ENCODE measurements at regions not wholly inside any gene's neighbourhood (a gene's known extent, or its start where the extent isn't known, plus 50 kb on each side); places are given as distances from the start of the nearest gene placed in this dataset.

GRCh38 chr3:99482191-99482590 is 156.2 kb upstream of the COL8A1 start:
- H3K27me3 Mint-ChIP-seq (ENCODE audit: unreplicated experiment) = no peaks in the 10 kb centered on the region
- peaks cover 6% of the 10 kb centered on the region for H3K4me1 Mint-ChIP-seq (ENCODE audit: unreplicated experiment)
- no peak overlapping the region for H3K27ac Mint-ChIP-seq (ENCODE audit: unreplicated experiment)
- no peak for DNase-seq (ENCODE audit: low spot score)
- TF ChIP-seq CTCF (IDR thresholded peaks at IDR 0.05; ENCODE audit: unreplicated experiment) = no peak
- H3K4me3 Mint-ChIP-seq (ENCODE audit: unreplicated experiment) = no peak overlapping the region
- H3K36me3 Mint-ChIP-seq (ENCODE audit: low read depth, unreplicated experiment) = no peaks in the 10 kb centered on the region
- no peaks in the 10 kb centered on the region for H3K9me3 Mint-ChIP-seq (ENCODE audit: unreplicated experiment)

GRCh38 chr3:99481561-99481960 is 156.8 kb upstream of the COL8A1 start:
- DNase-seq (ENCODE audit: low spot score) = no peak
- no peak for TF ChIP-seq CTCF (IDR thresholded peaks at IDR 0.05; ENCODE audit: unreplicated experiment)
- no peaks in the 10 kb centered on the region for H3K9me3 Mint-ChIP-seq (ENCODE audit: unreplicated experiment)
- H3K4me3 Mint-ChIP-seq (ENCODE audit: unreplicated experiment) = no peak overlapping the region
- H3K27me3 Mint-ChIP-seq (ENCODE audit: unreplicated experiment) = peaks cover under 1% of the 10 kb centered on the region
- no peaks in the 10 kb centered on the region for H3K36me3 Mint-ChIP-seq (ENCODE audit: low read depth, unreplicated experiment)
- H3K27ac Mint-ChIP-seq (ENCODE audit: unreplicated experiment) = no peak overlapping the region
- peaks cover 6% of the 10 kb centered on the region for H3K4me1 Mint-ChIP-seq (ENCODE audit: unreplicated experiment)

GRCh38 chr3:99479768-99480167 is 158.6 kb upstream of the COL8A1 start:
- Mint-ChIP-seq H3K27me3 (ENCODE audit: unreplicated experiment) (peaks cover 1% of the 10 kb centered on the region), H3K4me3 (ENCODE audit: unreplicated experiment) (no peak overlapping the region), H3K9me3 (ENCODE audit: unreplicated experiment) (no peaks in the 10 kb centered on the region), H3K4me1 (ENCODE audit: unreplicated experiment) (peaks cover 2% of the 10 kb centered on the region), H3K27ac (ENCODE audit: unreplicated experiment) (no peak overlapping the region), H3K36me3 (ENCODE audit: low read depth, unreplicated experiment) (no peaks in the 10 kb centered on the region)
- TF ChIP-seq CTCF (IDR thresholded peaks at IDR 0.05; ENCODE audit: unreplicated experiment) = no peak
- DNase-seq (ENCODE audit: low spot score) = no peak

GRCh38 chr3:99477650-99478049 is 160.7 kb upstream of the COL8A1 start:
- Mint-ChIP-seq H3K36me3 (ENCODE audit: low read depth, unreplicated experiment) (no peaks in the 10 kb centered on the region), H3K27ac (ENCODE audit: unreplicated experiment) (no peak overlapping the region), H3K4me3 (ENCODE audit: unreplicated experiment) (no peak overlapping the region), H3K27me3 (ENCODE audit: unreplicated experiment) (peaks cover 1% of the 10 kb centered on the region), H3K4me1 (ENCODE audit: unreplicated experiment) (no peaks in the 10 kb centered on the region), H3K9me3 (ENCODE audit: unreplicated experiment) (no peaks in the 10 kb centered on the region)
- TF ChIP-seq CTCF (IDR thresholded peaks at IDR 0.05; ENCODE audit: unreplicated experiment) = no peak
- no peak for DNase-seq (ENCODE audit: low spot score)

- no peak for DNase-seq (ENCODE audit: low spot score)
- no peak overlapping the region for H3K27ac Mint-ChIP-seq (ENCODE audit: unreplicated experiment)
- H3K36me3 Mint-ChIP-seq (ENCODE audit: low read depth, unreplicated experiment) = no peaks in the 10 kb centered on the region
- TF ChIP-seq CTCF (IDR thresholded peaks at IDR 0.05; ENCODE audit: unreplicated experiment) = no peak
- no peaks in the 10 kb centered on the region for H3K4me1 Mint-ChIP-seq (ENCODE audit: unreplicated experiment)
- no peaks in the 10 kb centered on the region for H3K9me3 Mint-ChIP-seq (ENCODE audit: unreplicated experiment)
- no peak overlapping the region for H3K4me3 Mint-ChIP-seq (ENCODE audit: unreplicated experiment)
- H3K27me3 Mint-ChIP-seq (ENCODE audit: unreplicated experiment) = peaks cover 1% of the 10 kb centered on the region
Measured at GRCh38 chr3:99475229-99475628, 163.2 kb upstream of the COL8A1 start.

Measured in endothelial cell (in vitro differentiated cells).